ENCODE measurements at regions not wholly inside any gene's neighbourhood (a gene's known extent, or its start where the extent isn't known, plus 50 kb on each side); places are given as distances from the start of the nearest gene placed in this dataset.

DNA sequence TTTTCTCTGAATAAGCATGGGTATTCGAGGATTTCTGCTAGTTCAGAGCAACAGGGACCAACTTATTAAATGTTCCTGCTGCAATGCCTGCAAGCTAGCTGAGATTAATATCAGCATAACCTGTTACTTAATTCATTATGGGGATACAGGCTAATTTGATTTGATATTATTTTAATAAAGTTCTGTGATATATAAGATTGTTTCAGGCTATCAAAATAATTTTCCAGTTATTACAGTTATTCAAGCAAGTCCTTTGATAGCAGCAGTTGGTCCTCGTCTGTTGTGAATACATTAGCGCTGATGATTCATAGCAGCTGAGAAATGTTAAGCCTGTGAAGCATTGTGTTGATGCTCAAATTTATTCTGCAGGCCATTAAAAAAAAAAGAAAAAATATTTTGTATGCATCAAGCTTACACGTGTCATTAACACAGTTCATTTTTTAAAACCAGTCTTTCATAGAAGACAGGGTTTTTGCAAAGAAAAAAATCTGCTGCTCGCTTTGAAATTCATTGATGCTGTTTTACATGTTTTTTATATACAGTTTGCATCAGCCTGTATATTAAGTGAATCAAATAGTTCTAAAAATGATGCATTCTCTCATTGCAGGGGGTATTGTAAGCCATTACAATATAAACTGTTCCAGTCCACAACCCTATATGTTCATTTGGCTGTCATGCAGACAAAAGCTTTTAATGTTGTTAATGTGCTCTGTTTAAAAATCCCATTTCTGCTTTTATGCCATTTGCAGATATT, 482.5 kb downstream of the BCL11A start:
- TF ChIP-seq, protein P1, sequence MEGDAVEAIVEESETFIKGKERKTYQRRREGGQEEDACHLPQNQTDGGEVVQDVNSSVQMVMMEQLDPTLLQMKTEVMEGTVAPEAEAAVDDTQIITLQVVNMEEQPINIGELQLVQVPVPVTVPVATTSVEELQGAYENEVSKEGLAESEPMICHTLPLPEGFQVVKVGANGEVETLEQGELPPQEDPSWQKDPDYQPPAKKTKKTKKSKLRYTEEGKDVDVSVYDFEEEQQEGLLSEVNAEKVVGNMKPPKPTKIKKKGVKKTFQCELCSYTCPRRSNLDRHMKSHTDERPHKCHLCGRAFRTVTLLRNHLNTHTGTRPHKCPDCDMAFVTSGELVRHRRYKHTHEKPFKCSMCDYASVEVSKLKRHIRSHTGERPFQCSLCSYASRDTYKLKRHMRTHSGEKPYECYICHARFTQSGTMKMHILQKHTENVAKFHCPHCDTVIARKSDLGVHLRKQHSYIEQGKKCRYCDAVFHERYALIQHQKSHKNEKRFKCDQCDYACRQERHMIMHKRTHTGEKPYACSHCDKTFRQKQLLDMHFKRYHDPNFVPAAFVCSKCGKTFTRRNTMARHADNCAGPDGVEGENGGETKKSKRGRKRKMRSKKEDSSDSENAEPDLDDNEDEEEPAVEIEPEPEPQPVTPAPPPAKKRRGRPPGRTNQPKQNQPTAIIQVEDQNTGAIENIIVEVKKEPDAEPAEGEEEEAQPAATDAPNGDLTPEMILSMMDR (IDR thresholded peaks at IDR 0.05; ENCODE audit: low read length), result no peak
- no peak for TF ChIP-seq EZH2 (IDR thresholded peaks at IDR 0.05; ENCODE audit: borderline replicate concordance, low read length)

All from OCI-LY1 (cell line).